HG03457 (cell line): ENCODE measurements at regions not wholly inside any gene's neighbourhood (a gene's known extent, or its start where the extent isn't known, plus 50 kb on each side); places are given as distances from the start of the nearest gene placed in this dataset.

Experiments used
- ATAC-seq: cut with Tn5 transposase; IDR thresholded peaks from one replicate; pipeline ENCODE4 v1.9.1; 2021; ENCODE audit warnings: moderate number of reproducible peaks; ENCODE audit not compliant: unreplicated experiment

GRCh38 chr12:92615086-92615485 is 87.7 kb upstream of the PLEKHG7 start:
- no peak for ATAC-seq

- no peak for ATAC-seq
These were observed 88.3 kb upstream of the PLEKHG7 start for GRCh38 chr12:92614502-92614901.

DNA sequence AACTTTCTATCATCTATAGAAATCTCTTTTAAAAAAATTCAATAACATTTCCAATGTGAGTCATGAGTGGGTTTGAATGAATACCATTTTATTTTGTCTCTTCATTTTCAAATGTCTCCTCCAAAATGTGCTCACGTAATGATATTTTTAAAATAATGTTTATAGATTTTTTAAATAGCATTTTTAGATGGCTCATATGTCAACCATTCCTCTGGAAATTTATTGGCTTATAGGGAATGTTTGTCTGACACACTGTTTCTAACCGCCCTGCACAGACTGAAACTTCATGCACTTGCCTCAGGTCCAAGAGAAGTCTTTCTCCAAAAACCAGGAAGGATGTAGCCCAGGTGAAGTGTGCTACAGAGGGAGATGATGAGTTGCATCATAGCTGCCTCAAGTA is 88.8 kb upstream of the PLEKHG7 start:
- ATAC-seq, result no peak

- no peak for ATAC-seq
These were observed 90.2 kb upstream of the PLEKHG7 start for GRCh38 chr12:92612611-92613010.

DNA sequence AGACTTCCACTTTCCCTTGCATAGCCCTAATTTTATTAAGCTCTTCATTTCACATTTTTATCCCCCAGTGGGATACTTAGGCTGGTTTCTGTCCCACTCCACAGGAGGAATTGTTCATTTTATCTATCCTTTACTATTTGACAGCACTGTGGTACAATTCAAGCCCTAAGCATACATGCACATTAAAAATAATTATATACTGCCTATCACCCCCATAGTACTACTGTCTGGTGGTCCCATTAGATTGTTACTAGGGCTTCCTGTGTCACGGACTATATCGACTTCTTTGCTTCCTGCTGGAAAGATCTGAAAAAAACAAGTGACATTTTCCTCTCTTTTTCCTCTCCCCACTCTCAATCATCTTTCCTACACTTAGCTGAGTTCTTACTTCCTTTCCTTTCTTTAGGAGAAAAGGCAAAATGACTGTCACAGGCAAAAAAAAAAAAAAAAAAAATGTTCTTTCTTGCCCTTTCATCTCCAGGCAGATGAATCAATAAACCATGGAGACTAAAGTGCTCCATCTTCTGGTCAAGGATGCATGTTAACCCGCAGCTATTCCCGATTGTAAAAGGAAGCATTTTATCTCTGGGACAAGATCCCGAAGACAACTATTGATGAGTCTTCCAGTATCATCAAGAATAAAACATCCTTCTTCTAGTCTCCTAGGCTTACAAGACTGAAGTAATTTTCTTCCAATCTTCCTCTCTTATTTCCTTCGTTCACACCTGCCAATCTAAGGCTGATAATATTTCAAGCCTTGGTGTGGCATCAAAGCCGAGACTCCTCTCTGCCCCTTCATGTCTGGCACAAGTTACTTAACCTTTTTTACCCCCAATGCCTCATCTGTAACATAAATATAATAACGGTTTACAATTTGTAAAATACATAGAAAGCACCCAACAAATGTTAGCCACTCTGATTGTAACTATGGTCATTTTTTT is 94.4 kb upstream of the PLEKHG7 start:
- no peak for ATAC-seq

DNA sequence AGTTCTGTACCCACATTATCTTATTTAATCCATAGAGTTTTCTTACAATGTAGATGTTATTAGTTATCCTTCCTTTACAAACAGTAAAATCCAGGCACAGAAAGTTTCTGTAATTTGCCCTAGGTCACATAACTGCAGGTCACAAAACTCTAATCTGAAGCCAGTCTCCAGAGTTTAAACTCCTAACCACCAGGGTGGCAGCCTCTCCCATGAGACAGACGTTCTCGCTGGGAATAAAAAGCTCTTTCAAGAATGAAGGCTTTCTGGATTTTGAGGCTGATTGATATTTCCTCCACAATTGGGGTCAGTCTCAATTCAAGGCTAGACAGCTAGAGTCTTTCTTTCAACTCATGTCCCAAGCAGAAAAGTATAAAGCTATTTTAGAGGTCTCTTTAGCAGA is 95.8 kb upstream of the PLEKHG7 start:
- no peak for ATAC-seq

DNA sequence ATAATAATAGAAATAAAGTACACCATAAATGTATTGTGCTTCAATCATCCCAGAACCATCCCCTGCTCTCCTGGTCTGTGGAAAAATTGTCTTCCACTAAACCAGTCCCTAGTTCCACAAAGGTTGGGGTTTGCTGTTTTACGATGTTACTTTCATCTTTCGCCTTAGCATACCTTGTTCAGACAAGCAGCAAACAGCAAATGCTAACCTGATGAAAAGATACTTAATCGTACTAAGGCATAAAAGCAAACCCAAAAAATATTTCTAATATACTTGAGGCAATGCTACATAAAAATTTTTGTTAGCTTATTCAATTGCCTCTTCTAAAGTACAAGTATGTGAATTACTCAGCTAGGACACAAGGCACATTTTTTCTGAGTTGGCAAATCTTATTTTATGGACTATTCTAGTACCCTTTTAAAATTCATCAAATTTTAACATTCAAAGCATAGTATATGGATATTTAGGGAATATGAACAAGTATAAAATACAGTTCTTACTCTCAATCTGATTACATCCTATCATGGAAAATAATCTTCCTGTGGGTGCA is 97.1 kb upstream of the PLEKHG7 start:
- ATAC-seq, result no peak

- no peak for ATAC-seq
These were observed 98.0 kb upstream of the PLEKHG7 start for GRCh38 chr12:92604786-92605185.

DNA sequence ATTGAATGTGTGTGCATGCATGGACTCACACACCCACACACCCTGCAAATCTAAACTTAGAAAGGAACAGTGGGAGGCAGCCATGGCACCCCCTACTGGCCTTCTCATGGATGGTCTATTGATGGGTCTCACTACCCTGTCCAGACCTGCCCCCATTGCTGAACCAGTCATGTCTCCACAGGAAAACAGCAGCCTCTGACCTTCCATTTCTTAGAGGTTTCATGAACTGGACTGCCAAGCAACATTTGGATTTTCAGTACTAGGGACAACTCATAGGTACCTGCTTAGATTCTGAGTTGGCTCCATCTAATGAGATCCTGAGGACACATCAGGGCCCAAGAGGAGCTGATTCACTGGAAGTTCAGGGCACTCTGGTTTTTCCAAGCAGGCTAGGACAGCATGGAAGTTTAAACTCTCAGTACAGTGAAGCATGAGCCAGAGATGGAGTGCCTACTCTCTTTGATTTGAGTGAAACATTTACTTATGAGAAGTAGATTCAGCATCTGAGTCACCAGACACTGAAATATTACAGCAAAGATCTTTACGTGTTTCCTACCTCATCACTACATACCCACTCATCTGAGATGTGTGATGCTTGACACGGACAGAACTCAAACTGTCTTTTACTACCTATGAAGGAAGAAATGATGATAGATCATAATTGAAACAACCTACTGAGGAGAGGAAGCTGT is 98.9 kb upstream of the PLEKHG7 start:
- no peak for ATAC-seq

DNA sequence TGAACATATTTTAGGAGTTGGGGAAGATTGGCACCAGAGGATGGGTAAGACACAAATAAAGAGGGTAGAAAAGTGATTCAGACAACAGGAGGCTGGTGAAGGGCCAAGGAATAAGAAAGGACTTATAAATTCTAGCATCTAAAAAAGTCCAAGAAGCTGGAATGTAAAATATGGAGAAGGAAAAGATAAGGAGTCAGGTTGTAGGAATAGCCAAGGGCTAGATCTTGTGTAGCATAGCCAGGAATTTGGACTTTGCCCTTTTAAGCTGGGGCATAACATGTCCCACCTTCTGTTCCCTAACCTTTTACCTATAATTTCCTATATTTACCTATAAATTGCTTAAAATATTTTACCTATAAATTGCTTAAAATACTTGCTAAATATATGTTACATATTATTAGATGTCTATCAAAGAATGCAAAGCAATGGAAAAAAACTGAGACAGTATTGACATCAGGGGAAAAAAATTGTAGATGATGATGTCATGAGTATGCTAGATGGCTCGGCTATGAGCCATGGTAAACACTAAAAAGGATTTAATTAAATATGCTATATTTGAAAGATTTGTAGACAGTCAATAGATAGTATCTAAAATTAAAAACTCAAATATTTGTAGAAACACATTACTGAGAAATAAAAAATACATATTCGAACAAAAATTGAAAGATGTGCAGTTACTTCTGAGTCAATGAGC is 99.7 kb upstream of the PLEKHG7 start:
- no peak for ATAC-seq

DNA sequence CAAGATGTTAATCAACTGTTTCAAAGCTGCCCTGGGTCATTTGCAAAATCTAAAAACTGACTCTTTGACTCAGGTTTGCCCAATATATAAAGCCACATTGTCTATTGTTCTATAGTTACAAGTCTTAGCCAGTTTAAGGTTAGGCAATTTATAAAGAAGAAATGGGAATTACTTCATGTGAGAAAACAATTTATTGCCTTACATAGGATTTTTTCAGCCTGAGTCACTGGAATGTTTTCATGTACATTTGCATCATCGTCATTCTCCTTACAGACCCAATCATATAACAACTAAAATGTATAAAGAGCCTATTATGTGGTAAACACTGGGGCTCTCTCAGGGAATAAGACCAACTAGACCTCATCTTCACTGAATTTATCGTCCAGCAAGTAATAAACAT is 100.3 kb upstream of the PLEKHG7 start:
- no peak for ATAC-seq

DNA sequence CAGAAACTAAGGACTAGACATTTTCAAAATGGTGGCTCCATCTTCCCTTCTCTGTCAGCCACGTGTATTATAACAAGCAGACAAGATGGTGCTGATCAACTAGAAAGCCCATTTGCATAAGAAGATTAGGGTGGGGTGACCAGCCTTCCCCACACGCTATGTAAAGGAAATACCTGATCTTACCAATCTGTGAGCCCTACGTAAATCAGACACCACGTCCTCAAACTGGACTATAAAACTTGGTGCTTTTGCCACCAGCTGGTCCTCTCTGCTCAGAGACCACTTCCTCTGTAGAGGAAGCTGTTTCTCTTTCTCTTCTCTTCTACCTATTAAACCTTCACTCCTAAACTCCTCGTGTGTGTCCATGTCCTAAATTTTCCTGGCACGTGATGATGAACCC is 101.1 kb upstream of the PLEKHG7 start:
- no peak for ATAC-seq

DNA sequence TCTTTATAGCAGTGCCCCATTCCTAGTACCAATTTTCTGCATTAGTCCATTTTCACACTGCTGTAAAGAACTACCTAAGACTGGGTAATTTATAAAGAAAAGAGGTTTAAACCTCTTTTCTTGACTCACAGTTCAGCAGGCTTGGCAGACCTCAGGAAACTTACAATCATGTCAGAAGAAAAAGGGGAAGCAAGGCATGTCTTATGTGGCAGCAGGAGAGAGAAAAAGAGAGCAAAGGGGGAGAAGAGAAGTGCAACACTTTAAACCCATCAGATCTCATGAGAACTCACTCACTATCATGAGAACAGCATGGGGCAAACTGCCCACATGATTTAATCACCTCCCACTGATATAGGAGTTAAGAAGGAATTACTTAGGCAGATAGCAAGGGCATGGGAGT is 101.6 kb upstream of the PLEKHG7 start:
- no peak for ATAC-seq

- no peak for ATAC-seq
These were observed 102.7 kb upstream of the PLEKHG7 start for GRCh38 chr12:92600052-92600451.

GRCh38 chr12:92597997-92598396 is 104.8 kb upstream of the PLEKHG7 start:
- no peak for ATAC-seq

GRCh38 chr12:92597118-92597517 is 105.7 kb upstream of the PLEKHG7 start:
- ATAC-seq, result no peak

- no peak for ATAC-seq
These were observed 106.4 kb upstream of the PLEKHG7 start for GRCh38 chr12:92596383-92596782.

DNA sequence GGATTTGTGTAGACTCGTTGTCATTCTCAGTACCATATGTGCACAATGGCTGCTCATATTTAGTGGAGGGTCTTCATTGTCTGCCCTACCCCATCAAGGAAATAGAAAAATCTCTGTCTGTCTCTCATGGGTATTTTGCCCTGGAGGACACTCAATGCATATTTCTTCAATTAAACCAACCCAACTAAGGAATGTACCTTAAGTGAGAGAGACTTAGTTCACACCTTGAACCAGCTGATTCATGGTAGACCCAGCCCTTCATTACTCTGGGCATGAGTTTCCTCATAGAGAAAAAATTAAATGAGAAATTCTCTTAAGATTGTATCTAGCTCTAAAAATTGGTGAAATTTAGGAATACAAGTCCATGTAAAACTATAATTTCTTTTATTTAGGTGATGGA is 107.1 kb upstream of the PLEKHG7 start:
- ATAC-seq, result no peak

- peak; percentile 99 for ATAC-seq
These were observed 108.9 kb upstream of the PLEKHG7 start for GRCh38 chr12:92593734-92594402.

DNA sequence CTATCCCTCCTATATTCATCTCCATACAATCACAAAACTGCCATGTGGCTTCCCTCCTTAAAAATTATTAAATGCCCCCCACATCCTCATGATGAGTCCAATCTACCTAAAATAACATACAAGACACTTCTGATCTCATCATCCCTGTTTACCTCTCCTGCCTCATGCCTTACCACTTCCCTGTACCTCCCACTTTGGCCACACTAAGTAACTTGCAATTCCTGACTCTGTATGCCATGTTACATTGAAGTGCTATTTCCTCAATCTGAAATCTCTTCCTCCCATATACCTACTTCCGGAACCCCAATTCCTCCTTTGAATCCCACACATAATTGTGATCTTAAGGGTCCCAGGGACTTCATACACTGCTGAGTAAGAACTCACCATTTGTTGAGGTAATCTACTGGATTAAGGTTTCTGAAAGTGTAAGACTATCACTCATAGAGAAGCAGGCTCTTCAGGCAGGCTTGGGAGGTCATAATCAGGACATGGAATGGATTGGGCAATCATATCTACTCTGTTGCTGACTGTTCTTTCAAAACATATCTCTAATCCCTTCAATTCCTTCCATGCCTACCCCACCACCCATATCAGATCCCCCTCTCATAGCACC is 117.6 kb upstream of the PLEKHG7 start:
- ATAC-seq, result no peak
